ENCODE measurements at regions not wholly inside any gene's neighbourhood (a gene's known extent, or its start where the extent isn't known, plus 50 kb on each side); places are given as distances from the start of the nearest gene placed in this dataset.

- TF ChIP-seq RXRA (IDR thresholded peaks at IDR 0.05) (no peak), EGR1 (IDR thresholded peaks at IDR 0.05; ENCODE audit: low read depth in 2 of 2) (no peak), YY1 (IDR thresholded peaks at IDR 0.05) (no peak)
These were observed 318.5 kb downstream of the JRKL start (continued) for GRCh38 chr11:96708219-96708878.

- peaks cover 0 to 3% (median 0%) of the 10 kb centered on the region in 4 donors for H3K27me3 ChIP-seq (ENCODE audit: control insufficient read depth in 4 of 4, insufficient read depth in 4 of 4, low read length in 3 of 4)
- 59% methylated on average over 2 of the region's 2 CpGs for WGBS
- no peak for TF ChIP-seq FOXA2 (IDR thresholded peaks at IDR 0.05)
- no peak for TF ChIP-seq ZBTB33 (IDR thresholded peaks at IDR 0.05)
- no peak for TF ChIP-seq TAF1 (conservative IDR thresholded peaks at IDR 0.05)
- no peak for TF ChIP-seq FOXA1 (IDR thresholded peaks at IDR 0.05)
- TF ChIP-seq CTCF (IDR thresholded peaks at IDR 0.05; ENCODE audit: low read depth, low read length, missing input control): no peak
- no peak for TF ChIP-seq MAX (IDR thresholded peaks at IDR 0.05)
- no peak for TF ChIP-seq ATF3 (IDR thresholded peaks at IDR 0.05)
- no peaks in the 10 kb centered on the region for H3K9me3 ChIP-seq (ENCODE audit: control insufficient read depth in 4 of 4, low read length in 3 of 4)
- no peak overlapping the region for H3K9ac ChIP-seq (ENCODE audit: low read depth in 1 of 2, low read length in 2 of 2)
- H3K4me3 ChIP-seq (ENCODE audit: low read depth in 1 of 3, low read length in 3 of 3): no peak overlapping the region
- no peaks in the 10 kb centered on the region for H3K36me3 ChIP-seq (ENCODE audit: control insufficient read depth in 4 of 4, insufficient read depth in 3 of 4, low read depth in 1 of 4, low read length in 3 of 4)
- no peaks in the 10 kb centered on the region for H3K4me1 ChIP-seq (ENCODE audit: control insufficient read depth in 4 of 4, insufficient read depth in 4 of 4, low read length in 3 of 4)
- no peak for DNase-seq (ENCODE audit: low spot score)
- H3K27ac ChIP-seq (ENCODE audit: low read depth in 1 of 2, low read length in 2 of 2): no peak overlapping the region
These were observed 323.5 kb downstream of the JRKL start for GRCh38 chr11:96713301-96713700.

GRCh38 chr11:96714689-96715088 is 324.9 kb downstream of the JRKL start:
- TF ChIP-seq JUND (IDR thresholded peaks at IDR 0.05) (no peak), RAD21 (IDR thresholded peaks at IDR 0.05) (no peak), GABPA (IDR thresholded peaks at IDR 0.05 in 1 of 2, conservative IDR thresholded peaks at IDR 0.05 in 1 of 2) (no peak), EGR1 (IDR thresholded peaks at IDR 0.05; ENCODE audit: low read depth in 2 of 2) (no peak), HNF4A (conservative IDR thresholded peaks at IDR 0.05) (no peak), HNF4G (IDR thresholded peaks at IDR 0.05) (no peak), ATF3 (IDR thresholded peaks at IDR 0.05) (no peak)
- 82% methylated on average over 2 of the region's 2 CpGs for WGBS

More at GRCh38 chr11:96714689-96715088, 324.9 kb downstream of the JRKL start:
- Histone ChIP-seq H3K9me3 (ENCODE audit: control insufficient read depth in 4 of 4, low read length in 3 of 4) (no peaks in the 10 kb centered on the region), H3K27me3 (ENCODE audit: control insufficient read depth in 4 of 4, insufficient read depth in 4 of 4, low read length in 3 of 4) (peaks cover 0 to 3% (median 1%) of the 10 kb centered on the region in 4 donors), H3K4me3 (ENCODE audit: low read depth in 1 of 3, low read length in 3 of 3) (no peak overlapping the region), H3K27ac (ENCODE audit: low read depth in 1 of 2, low read length in 2 of 2) (no peak overlapping the region), H3K4me1 (ENCODE audit: control insufficient read depth in 4 of 4, insufficient read depth in 4 of 4, low read length in 3 of 4) (no peaks in the 10 kb centered on the region), H3K36me3 (ENCODE audit: control insufficient read depth in 4 of 4, insufficient read depth in 3 of 4, low read depth in 1 of 4, low read length in 3 of 4) (no peaks in the 10 kb centered on the region), H3K9ac (ENCODE audit: low read depth in 1 of 2, low read length in 2 of 2) (no peak overlapping the region)
- no peak for DNase-seq (ENCODE audit: low spot score)
